ENCODE measurements at regions not wholly inside any gene's neighbourhood (a gene's known extent, or its start where the extent isn't known, plus 50 kb on each side); places are given as distances from the start of the nearest gene placed in this dataset.
"Not testable (repeated sequence)": the region's sequence is repeated elsewhere in the genome, so short reads cannot be mapped to it uniquely, and the experiment has no call there.

- in situ Hi-C loops (cut with HindIII; ENCODE audit: low sequenced_read_pairs): no loop called here
Observed at GRCh38 chr7:119033641-119034040, 809.1 kb downstream of the ANKRD7 start.

GRCh38 chr7:119037941-119038340, 813.4 kb downstream of the ANKRD7 start:
- in situ Hi-C loops (cut with HindIII; ENCODE audit: low sequenced_read_pairs): no loop called here

- in situ Hi-C loops (cut with HindIII; ENCODE audit: low sequenced_read_pairs): no loop called here
Observed at GRCh38 chr7:119046068-119046467, 821.6 kb downstream of the ANKRD7 start.

- in situ Hi-C loops (cut with HindIII; ENCODE audit: low sequenced_read_pairs): no loop called here
Observed at GRCh38 chr7:119065966-119066365, 841.5 kb downstream of the ANKRD7 start.

GRCh38 chr7:119086026-119086425, 861.5 kb downstream of the ANKRD7 start:
- in situ Hi-C loops (cut with HindIII; ENCODE audit: low sequenced_read_pairs): no loop called here

- in situ Hi-C loops (cut with HindIII; ENCODE audit: low sequenced_read_pairs): no loop called here
Observed at GRCh38 chr7:119090851-119091250, 866.3 kb downstream of the ANKRD7 start.

GRCh38 chr7:119096683-119097082, 872.2 kb downstream of the ANKRD7 start:
- in situ Hi-C loops (cut with HindIII; ENCODE audit: low sequenced_read_pairs): no loop called here

GRCh38 chr7:119100611-119101258, 876.2 kb downstream of the ANKRD7 start:
- in situ Hi-C loops (cut with HindIII; ENCODE audit: low sequenced_read_pairs): not testable (repeated sequence)

GRCh38 chr7:119102291-119102690, 877.8 kb downstream of the ANKRD7 start:
- in situ Hi-C loops (cut with HindIII; ENCODE audit: low sequenced_read_pairs): no loop called here

- in situ Hi-C loops (cut with HindIII; ENCODE audit: low sequenced_read_pairs): no loop called here
Observed at GRCh38 chr7:119105381-119105780, 880.9 kb downstream of the ANKRD7 start.

- in situ Hi-C loops (cut with HindIII; ENCODE audit: low sequenced_read_pairs): no loop called here
Observed at GRCh38 chr7:119123326-119123725, 898.8 kb downstream of the ANKRD7 start.

GRCh38 chr7:119127706-119128105, 903.2 kb downstream of the ANKRD7 start:
- in situ Hi-C loops (cut with HindIII; ENCODE audit: low sequenced_read_pairs): no loop called here

GRCh38 chr7:119132436-119132835, 907.9 kb downstream of the ANKRD7 start:
- in situ Hi-C loops (cut with HindIII; ENCODE audit: low sequenced_read_pairs): no loop called here

GRCh38 chr7:119167431-119167830, 942.9 kb downstream of the ANKRD7 start:
- in situ Hi-C loops (cut with HindIII; ENCODE audit: low sequenced_read_pairs): no loop called here

- in situ Hi-C loops (cut with HindIII; ENCODE audit: low sequenced_read_pairs): no loop called here
Observed at GRCh38 chr7:119172043-119172442, 947.5 kb downstream of the ANKRD7 start.

GRCh38 chr7:119175911-119176627, 951.6 kb downstream of the ANKRD7 start:
- in situ Hi-C loops (cut with HindIII; ENCODE audit: low sequenced_read_pairs): no loop called here

- in situ Hi-C loops (cut with HindIII; ENCODE audit: low sequenced_read_pairs): no loop called here
Observed at GRCh38 chr7:119177863-119178262, 953.4 kb downstream of the ANKRD7 start.

- in situ Hi-C loops (cut with HindIII; ENCODE audit: low sequenced_read_pairs): no loop called here
Observed at GRCh38 chr7:119184124-119184788, 959.8 kb downstream of the ANKRD7 start.

- in situ Hi-C loops (cut with HindIII; ENCODE audit: low sequenced_read_pairs): no loop called here
Observed at GRCh38 chr7:119196183-119196582, 971.7 kb downstream of the ANKRD7 start.

- in situ Hi-C loops (cut with HindIII; ENCODE audit: low sequenced_read_pairs): no loop called here
Observed at GRCh38 chr7:119197172-119197876, 972.8 kb downstream of the ANKRD7 start.

GRCh38 chr7:119197877-119198527, 973.5 kb downstream of the ANKRD7 start:
- in situ Hi-C loops (cut with HindIII; ENCODE audit: low sequenced_read_pairs): no loop called here
